ENCODE measurements at regions not wholly inside any gene's neighbourhood (a gene's known extent, or its start where the extent isn't known, plus 50 kb on each side); places are given as distances from the start of the nearest gene placed in this dataset.
"Not testable (repeated sequence)": the region's sequence is repeated elsewhere in the genome, so short reads cannot be mapped to it uniquely, and the experiment has no call there.

GRCh38 chr1:104629589-104629988, 879.9 kb downstream of the AMY1C start:
- Histone ChIP-seq H3K9me3 (ENCODE audit: control insufficient read depth, low read depth, low read length) (no peaks in the 10 kb centered on the region), H3K4me3 (ENCODE audit: low read length) (no peak overlapping the region), H3K27ac (ENCODE audit: low read length) (no peak overlapping the region), H3K4me1 (ENCODE audit: control insufficient read depth, insufficient read depth, low read length) (no peaks in the 10 kb centered on the region), H3K27me3 (ENCODE audit: control insufficient read depth, insufficient read depth, low read length) (no peaks in the 10 kb centered on the region), H3K36me3 (ENCODE audit: control insufficient read depth, insufficient read depth, low read length) (no peaks in the 10 kb centered on the region)
- no CpG with 5 or more reads among the region's 1 CpG for WGBS (ENCODE audit: insufficient coverage, low lambda C conversion rate)
- DNase-seq, result no peak

- no peak for DNase-seq
- H3K27me3 ChIP-seq (ENCODE audit: control insufficient read depth, insufficient read depth, low read length), result no peaks in the 10 kb centered on the region
- WGBS (ENCODE audit: insufficient coverage, low lambda C conversion rate), result 62% methylated on average over 2 of the region's 5 CpGs
- H3K9me3 ChIP-seq (ENCODE audit: control insufficient read depth, low read depth, low read length), result no peaks in the 10 kb centered on the region
- H3K4me1 ChIP-seq (ENCODE audit: control insufficient read depth, insufficient read depth, low read length), result no peaks in the 10 kb centered on the region
- H3K36me3 ChIP-seq (ENCODE audit: control insufficient read depth, insufficient read depth, low read length), result no peaks in the 10 kb centered on the region
- H3K4me3 ChIP-seq (ENCODE audit: low read length), result no peak overlapping the region
- no peak overlapping the region for H3K27ac ChIP-seq (ENCODE audit: low read length)
These were observed 881.0 kb downstream of the AMY1C start for GRCh38 chr1:104630567-104631149.

- Histone ChIP-seq H3K27me3 (ENCODE audit: control insufficient read depth, insufficient read depth, low read length) (no peaks in the 10 kb centered on the region), H3K36me3 (ENCODE audit: control insufficient read depth, insufficient read depth, low read length) (no peaks in the 10 kb centered on the region), H3K9me3 (ENCODE audit: control insufficient read depth, low read depth, low read length) (no peaks in the 10 kb centered on the region), H3K4me3 (ENCODE audit: low read length) (no peak overlapping the region), H3K4me1 (ENCODE audit: control insufficient read depth, insufficient read depth, low read length) (no peaks in the 10 kb centered on the region), H3K27ac (ENCODE audit: low read length) (no peak overlapping the region)
- DNase-seq, result no peak
These were observed 886.9 kb downstream of the AMY1C start for GRCh38 chr1:104636581-104636980.

- Histone ChIP-seq H3K27ac (ENCODE audit: low read length) (no peak overlapping the region), H3K9me3 (ENCODE audit: control insufficient read depth, low read depth, low read length) (no peaks in the 10 kb centered on the region), H3K4me3 (ENCODE audit: low read length) (no peak overlapping the region), H3K36me3 (ENCODE audit: control insufficient read depth, insufficient read depth, low read length) (no peaks in the 10 kb centered on the region), H3K27me3 (ENCODE audit: control insufficient read depth, insufficient read depth, low read length) (no peaks in the 10 kb centered on the region), H3K4me1 (ENCODE audit: control insufficient read depth, insufficient read depth, low read length) (no peaks in the 10 kb centered on the region)
- DNase-seq, result no peak
These were observed 896.5 kb downstream of the AMY1C start for GRCh38 chr1:104646233-104646632.

- no peaks in the 10 kb centered on the region for H3K9me3 ChIP-seq (ENCODE audit: control insufficient read depth, low read depth, low read length)
- no peaks in the 10 kb centered on the region for H3K27me3 ChIP-seq (ENCODE audit: control insufficient read depth, insufficient read depth, low read length)
- peak in 1 of 2 donors; percentile 5 for DNase-seq
- WGBS (ENCODE audit: insufficient coverage, low lambda C conversion rate), result no CpG with 5 or more reads among the region's 1 CpG
- H3K4me1 ChIP-seq (ENCODE audit: control insufficient read depth, insufficient read depth, low read length), result no peaks in the 10 kb centered on the region
- H3K36me3 ChIP-seq (ENCODE audit: control insufficient read depth, insufficient read depth, low read length), result no peaks in the 10 kb centered on the region
- H3K4me3 ChIP-seq (ENCODE audit: low read length), result no peak overlapping the region
- H3K27ac ChIP-seq (ENCODE audit: low read length), result no peak overlapping the region
These were observed 898.6 kb downstream of the AMY1C start for GRCh38 chr1:104648269-104648691.

- H3K36me3 ChIP-seq (ENCODE audit: control insufficient read depth, insufficient read depth, low read length); H3K4me1 ChIP-seq (ENCODE audit: control insufficient read depth, insufficient read depth, low read length); H3K27ac ChIP-seq (ENCODE audit: low read length); H3K27me3 ChIP-seq (ENCODE audit: control insufficient read depth, insufficient read depth, low read length); DNase-seq; H3K4me3 ChIP-seq (ENCODE audit: low read length); H3K9me3 ChIP-seq (ENCODE audit: control insufficient read depth, low read depth, low read length): not testable (repeated sequence)
- no CpG with 5 or more reads among the region's 24 CpGs for WGBS (ENCODE audit: insufficient coverage, low lambda C conversion rate)
These were observed 914.7 kb downstream of the AMY1C start for GRCh38 chr1:104664374-104664773.

- no peak overlapping the region for H3K27ac ChIP-seq (ENCODE audit: low read length)
- no peaks in the 10 kb centered on the region for H3K27me3 ChIP-seq (ENCODE audit: control insufficient read depth, insufficient read depth, low read length)
- no peaks in the 10 kb centered on the region for H3K36me3 ChIP-seq (ENCODE audit: control insufficient read depth, insufficient read depth, low read length)
- no peaks in the 10 kb centered on the region for H3K4me1 ChIP-seq (ENCODE audit: control insufficient read depth, insufficient read depth, low read length)
- DNase-seq, result no peak
- H3K4me3 ChIP-seq (ENCODE audit: low read length), result no peak overlapping the region
- no peaks in the 10 kb centered on the region for H3K9me3 ChIP-seq (ENCODE audit: control insufficient read depth, low read depth, low read length)
These were observed 915.6 kb downstream of the AMY1C start for GRCh38 chr1:104665300-104665699.

GRCh38 chr1:104671684-104672353, 922.1 kb downstream of the AMY1C start:
- Histone ChIP-seq H3K27me3 (ENCODE audit: control insufficient read depth, insufficient read depth, low read length) (no peaks in the 10 kb centered on the region), H3K4me3 (ENCODE audit: low read length) (no peak overlapping the region), H3K4me1 (ENCODE audit: control insufficient read depth, insufficient read depth, low read length) (no peaks in the 10 kb centered on the region), H3K27ac (ENCODE audit: low read length) (no peak overlapping the region), H3K9me3 (ENCODE audit: control insufficient read depth, low read depth, low read length) (no peaks in the 10 kb centered on the region), H3K36me3 (ENCODE audit: control insufficient read depth, insufficient read depth, low read length) (no peaks in the 10 kb centered on the region)
- 13% methylated on average over 3 of the region's 12 CpGs for WGBS (ENCODE audit: insufficient coverage, low lambda C conversion rate)
- no peak for DNase-seq

GRCh38 chr1:104699433-104699832, 949.7 kb downstream of the AMY1C start:
- Histone ChIP-seq H3K27me3 (ENCODE audit: control insufficient read depth, insufficient read depth, low read length) (no peaks in the 10 kb centered on the region), H3K27ac (ENCODE audit: low read length) (no peak overlapping the region), H3K4me1 (ENCODE audit: control insufficient read depth, insufficient read depth, low read length) (no peaks in the 10 kb centered on the region), H3K4me3 (ENCODE audit: low read length) (no peak overlapping the region), H3K36me3 (ENCODE audit: control insufficient read depth, insufficient read depth, low read length) (no peaks in the 10 kb centered on the region), H3K9me3 (ENCODE audit: control insufficient read depth, low read depth, low read length) (no peaks in the 10 kb centered on the region)
- DNase-seq, result no peak
- WGBS (ENCODE audit: insufficient coverage, low lambda C conversion rate), result no CpG with 5 or more reads among the region's 1 CpG

- Histone ChIP-seq H3K27ac (ENCODE audit: low read length) (no peak overlapping the region), H3K4me1 (ENCODE audit: control insufficient read depth, insufficient read depth, low read length) (no peaks in the 10 kb centered on the region), H3K9me3 (ENCODE audit: control insufficient read depth, low read depth, low read length) (no peaks in the 10 kb centered on the region), H3K36me3 (ENCODE audit: control insufficient read depth, insufficient read depth, low read length) (no peaks in the 10 kb centered on the region), H3K4me3 (ENCODE audit: low read length) (no peak overlapping the region), H3K27me3 (ENCODE audit: control insufficient read depth, insufficient read depth, low read length) (no peaks in the 10 kb centered on the region)
- no peak for DNase-seq
- 100% methylated on average over 2 of the region's 2 CpGs for WGBS (ENCODE audit: insufficient coverage, low lambda C conversion rate)
These were observed 953.0 kb downstream of the AMY1C start for GRCh38 chr1:104702731-104703130.

GRCh38 chr1:104706631-104707147, 957.0 kb downstream of the AMY1C start:
- Histone ChIP-seq H3K4me3 (ENCODE audit: low read length) (no peak overlapping the region), H3K9me3 (ENCODE audit: control insufficient read depth, low read depth, low read length) (no peaks in the 10 kb centered on the region), H3K36me3 (ENCODE audit: control insufficient read depth, insufficient read depth, low read length) (no peaks in the 10 kb centered on the region), H3K27me3 (ENCODE audit: control insufficient read depth, insufficient read depth, low read length) (no peaks in the 10 kb centered on the region), H3K4me1 (ENCODE audit: control insufficient read depth, insufficient read depth, low read length) (no peaks in the 10 kb centered on the region), H3K27ac (ENCODE audit: low read length) (no peak overlapping the region)
- no peak for DNase-seq
- WGBS (ENCODE audit: insufficient coverage, low lambda C conversion rate), result 100% methylated on average over 1 of the region's 9 CpGs

All from large intestine (tissue), 3 donors.